ENCODE measurements at regions not wholly inside any gene's neighbourhood (a gene's known extent, or its start where the extent isn't known, plus 50 kb on each side); places are given as distances from the start of the nearest gene placed in this dataset.

DNA sequence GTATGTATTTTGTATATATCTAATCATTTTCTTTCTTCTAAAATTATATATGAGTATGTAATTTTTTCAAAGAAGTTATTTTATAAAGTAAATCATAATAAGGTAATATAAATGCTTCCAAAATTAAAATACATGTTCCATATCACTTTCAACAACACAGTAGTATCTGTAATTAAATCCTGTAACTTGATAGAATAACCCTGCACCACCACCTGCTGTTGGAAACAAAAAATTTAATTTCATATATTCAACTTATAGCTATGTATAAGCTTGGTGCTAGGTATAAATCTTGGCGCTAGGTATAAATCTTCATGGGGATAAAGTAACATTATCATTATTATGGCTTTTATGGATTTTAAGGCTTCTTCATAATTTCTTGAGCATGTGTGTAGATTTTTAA, 149.7 kb upstream of the DCN start:
- WGBS, 2 donors = 97% methylated on average over 1 of the region's 1 CpG
- H3K9me3 ChIP-seq = no peaks in the 10 kb centered on the region
- H3K27ac ChIP-seq = no peak overlapping the region
- no peak for DNase-seq
- TF ChIP-seq, protein P1, sequence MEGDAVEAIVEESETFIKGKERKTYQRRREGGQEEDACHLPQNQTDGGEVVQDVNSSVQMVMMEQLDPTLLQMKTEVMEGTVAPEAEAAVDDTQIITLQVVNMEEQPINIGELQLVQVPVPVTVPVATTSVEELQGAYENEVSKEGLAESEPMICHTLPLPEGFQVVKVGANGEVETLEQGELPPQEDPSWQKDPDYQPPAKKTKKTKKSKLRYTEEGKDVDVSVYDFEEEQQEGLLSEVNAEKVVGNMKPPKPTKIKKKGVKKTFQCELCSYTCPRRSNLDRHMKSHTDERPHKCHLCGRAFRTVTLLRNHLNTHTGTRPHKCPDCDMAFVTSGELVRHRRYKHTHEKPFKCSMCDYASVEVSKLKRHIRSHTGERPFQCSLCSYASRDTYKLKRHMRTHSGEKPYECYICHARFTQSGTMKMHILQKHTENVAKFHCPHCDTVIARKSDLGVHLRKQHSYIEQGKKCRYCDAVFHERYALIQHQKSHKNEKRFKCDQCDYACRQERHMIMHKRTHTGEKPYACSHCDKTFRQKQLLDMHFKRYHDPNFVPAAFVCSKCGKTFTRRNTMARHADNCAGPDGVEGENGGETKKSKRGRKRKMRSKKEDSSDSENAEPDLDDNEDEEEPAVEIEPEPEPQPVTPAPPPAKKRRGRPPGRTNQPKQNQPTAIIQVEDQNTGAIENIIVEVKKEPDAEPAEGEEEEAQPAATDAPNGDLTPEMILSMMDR (IDR thresholded peaks at IDR 0.05) = no peak
- TF ChIP-seq EP300 (IDR thresholded peaks at IDR 0.05) (no peak), POLR2A (IDR thresholded peaks at IDR 0.05) (no peak)
- H3K4me1 ChIP-seq = no peaks in the 10 kb centered on the region
- H3K36me3 ChIP-seq = no peaks in the 10 kb centered on the region
- ATAC-seq (ENCODE audit: low FRiP score in 2 of 2) = no peak
- H3K27me3 ChIP-seq = no peaks in the 10 kb centered on the region
- H3K4me3 ChIP-seq = no peak overlapping the region

DNA sequence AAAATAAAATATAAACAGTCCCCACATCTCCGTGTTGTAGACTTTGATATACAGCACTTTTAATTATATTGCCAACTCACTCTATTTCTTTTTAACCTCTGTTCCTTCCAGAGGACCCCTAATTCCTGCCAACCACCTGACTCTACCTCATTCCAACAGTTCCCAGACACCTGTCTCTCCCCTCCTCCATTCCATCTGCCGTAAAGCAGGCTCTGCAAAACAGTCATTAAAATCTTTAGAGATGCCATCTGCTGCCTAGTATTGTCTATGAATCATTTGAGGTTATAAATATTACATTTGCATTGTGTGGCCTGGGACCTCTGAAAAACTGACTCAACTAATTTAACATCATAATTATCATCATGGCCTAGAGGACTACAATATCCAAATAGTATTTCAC, 148.8 kb upstream of the DCN start:
- no peaks in the 10 kb centered on the region for H3K9me3 ChIP-seq
- no peak overlapping the region for H3K4me3 ChIP-seq
- WGBS, 2 donors = 78 to 86% methylated on average over 2 of the region's 2 CpGs
- H3K4me1 ChIP-seq = no peaks in the 10 kb centered on the region
- TF ChIP-seq EP300 (IDR thresholded peaks at IDR 0.05) (no peak), POLR2AphosphoS5 (IDR thresholded peaks at IDR 0.05) (no peak), POLR2A (IDR thresholded peaks at IDR 0.05) (no peak)
- TF ChIP-seq, protein P1 (IDR thresholded peaks at IDR 0.05) = no peak
- ATAC-seq (ENCODE audit: low FRiP score in 2 of 2) (no peak), DNase-seq (no peak)
- H3K27me3 ChIP-seq = no peaks in the 10 kb centered on the region
- H3K36me3 ChIP-seq = no peaks in the 10 kb centered on the region
- H3K27ac ChIP-seq = no peak overlapping the region

DNA sequence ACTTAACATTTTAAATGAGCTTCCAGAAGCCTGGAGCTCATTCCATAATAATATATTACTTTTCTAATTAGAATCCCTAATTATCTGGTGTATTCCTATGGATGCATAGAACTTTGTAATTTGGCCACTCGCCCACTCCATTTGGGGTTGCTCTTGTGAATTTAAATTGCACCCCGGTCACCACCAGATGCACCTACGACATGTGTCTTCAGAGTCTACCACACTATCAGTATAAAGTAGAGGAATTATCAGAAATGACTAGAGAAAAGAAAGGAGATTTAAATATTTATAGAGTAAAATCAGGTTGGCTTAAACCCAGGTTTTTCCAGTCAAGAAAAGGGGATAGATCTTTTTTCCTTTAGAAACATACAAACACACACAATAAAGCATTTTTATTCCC, 145.8 kb upstream of the DCN start:
- no peaks in the 10 kb centered on the region for H3K27me3 ChIP-seq
- ATAC-seq (ENCODE audit: low FRiP score in 2 of 2) (no peak), DNase-seq (no peak)
- no peaks in the 10 kb centered on the region for H3K9me3 ChIP-seq
- no peak overlapping the region for H3K27ac ChIP-seq
- H3K36me3 ChIP-seq = no peaks in the 10 kb centered on the region
- H3K4me1 ChIP-seq = peaks cover 0 to 4% (median 0%) of the 10 kb centered on the region in 4 donors
- no peak overlapping the region for H3K4me3 ChIP-seq
- WGBS, 2 donors = 85 to 89% methylated on average over 3 of the region's 3 CpGs
- TF ChIP-seq EP300 (IDR thresholded peaks at IDR 0.05) = no peak
- TF ChIP-seq POLR2AphosphoS5 (IDR thresholded peaks at IDR 0.05) = no peak
- TF ChIP-seq, protein P1 (IDR thresholded peaks at IDR 0.05) = no peak
- TF ChIP-seq POLR2A (IDR thresholded peaks at IDR 0.05) = no peak

DNA sequence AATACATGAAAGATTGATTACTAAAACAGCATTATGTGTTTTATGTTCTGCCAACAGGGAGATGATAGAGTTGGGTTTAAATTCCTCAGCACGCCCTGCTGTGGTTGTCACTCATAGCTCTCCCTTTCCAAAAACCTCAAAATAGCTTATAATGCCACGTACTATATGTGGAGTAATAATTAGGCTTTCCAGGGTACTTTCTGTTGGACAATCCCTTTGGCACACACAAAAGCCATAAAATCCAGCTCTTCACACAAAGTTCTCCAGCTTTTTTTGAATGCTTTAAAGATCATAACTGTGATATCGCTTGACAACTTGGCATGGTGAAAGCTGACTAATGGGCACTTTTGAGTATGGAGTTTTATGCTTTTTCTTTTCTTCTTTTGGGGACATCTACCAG, 145.3 kb upstream of the DCN start:
- no peak for TF ChIP-seq EP300 (IDR thresholded peaks at IDR 0.05)
- TF ChIP-seq, protein P1 (IDR thresholded peaks at IDR 0.05) = no peak
- no peak for TF ChIP-seq POLR2AphosphoS5 (IDR thresholded peaks at IDR 0.05)
- TF ChIP-seq POLR2A (IDR thresholded peaks at IDR 0.05) = no peak

DNA sequence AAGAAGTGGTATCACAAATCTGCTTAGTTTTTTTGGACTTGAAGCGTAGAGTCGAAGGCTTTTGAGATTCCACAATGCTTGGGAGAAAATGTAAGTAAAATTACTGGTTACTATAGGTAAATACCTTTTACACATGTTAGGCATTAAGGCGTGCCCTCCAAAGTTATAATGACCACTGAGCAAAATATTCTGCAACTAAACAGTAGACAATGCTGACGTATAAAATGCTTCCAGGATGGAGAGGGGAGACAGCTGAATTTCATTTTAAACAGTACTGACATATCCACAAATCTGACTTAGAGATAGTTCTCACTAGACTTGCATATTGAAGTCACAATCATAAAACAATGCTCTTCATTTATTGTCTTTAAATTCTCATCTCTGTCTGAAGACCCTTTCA, 144.5 kb upstream of the DCN start:
- Histone ChIP-seq H3K4me1 (peaks cover 0 to 4% (median 0%) of the 10 kb centered on the region in 4 donors), H3K36me3 (no peaks in the 10 kb centered on the region), H3K9me3 (no peaks in the 10 kb centered on the region), H3K27me3 (no peaks in the 10 kb centered on the region), H3K27ac (peak overlapping the region in 2 of 4 donors; percentile 10 to 28), H3K4me3 (no peak overlapping the region)
- TF ChIP-seq EP300 (IDR thresholded peaks at IDR 0.05) = no peak
- ATAC-seq (ENCODE audit: low FRiP score in 2 of 2) = peak in 1 of 2 donors; percentile 26
- WGBS, 2 donors = 79 to 83% methylated on average over 4 of the region's 4 CpGs
- no peak for DNase-seq

More for the DNA sequence above, 145.3 kb upstream of the DCN start:
- Histone ChIP-seq H3K27me3 (no peaks in the 10 kb centered on the region), H3K27ac (no peak overlapping the region), H3K9me3 (no peaks in the 10 kb centered on the region), H3K36me3 (no peaks in the 10 kb centered on the region), H3K4me1 (peaks cover 0 to 4% (median 0%) of the 10 kb centered on the region in 4 donors), H3K4me3 (no peak overlapping the region)
- 59 to 79% methylated on average over 3 of the region's 3 CpGs for WGBS, 2 donors
- DNase-seq (no peak), ATAC-seq (ENCODE audit: low FRiP score in 2 of 2) (no peak)
